Psoas muscle (tissue), 7 donors: ENCODE measurements at regions not wholly inside any gene's neighbourhood (a gene's known extent, or its start where the extent isn't known, plus 50 kb on each side); places are given as distances from the start of the nearest gene placed in this dataset.

Source experiments
- ATAC-seq, 4 donors: fragments of 200-7000 bp; cut with Tn5 transposase; one replicate each; pipeline ENCODE4 v1.9.1; 2020; ENCODE audit warnings: moderate library complexity in 3 of 4, mild to moderate bottlenecking in 2 of 4
- DNase-seq, 2 donors: peaks; one replicate each; pipeline ENCODE4 v3.0.0-alpha.2; 2020
- H3K27ac ChIP-seq: fragments of 200-600 bp; one replicate; pipeline ENCODE4 v1.8.0; 2022
- H3K27me3 ChIP-seq, 3 donors: fragments of 200-600 bp in 1 of 3; one replicate each; pipeline versions ENCODE4 v1.6.1 to v1.8.0; 2013 to 2022; ENCODE audit warnings: low read length in 2 of 3, mild to moderate bottlenecking in 2 of 3, moderate library complexity in 1 of 3; ENCODE audit not compliant: insufficient read depth in 3 of 3
- H3K36me3 ChIP-seq, 2 donors: fragments of 200-600 bp in 1 of 2; one replicate each; pipeline versions ENCODE4 v1.6.1 to v1.8.0; 2013 to 2022; ENCODE audit warnings: low read depth in 1 of 2, mild to moderate bottlenecking in 1 of 2, moderate library complexity in 1 of 2; ENCODE audit not compliant: insufficient read depth in 1 of 2
- H3K4me1 ChIP-seq: fragments of 200-600 bp; one replicate; pipeline ENCODE4 v1.8.0; 2022
- H3K4me3 ChIP-seq: fragments of 200-600 bp; one replicate; pipeline ENCODE4 v1.8.0; 2022; ENCODE audit warnings: mild to moderate bottlenecking
- H3K9me3 ChIP-seq: fragments of 200-600 bp; one replicate; pipeline ENCODE4 v1.8.0; 2022
- WGBS, 3 donors: extraction: QIAGEN DNeasy Blood & Tissue Kit; methylation state at CpG; one replicate each; pipeline versions ENCODE4 v1.1.6 to v1.1.7; 2013; 5-methylcytosine and 5-hydroxymethylcytosine counted together
- intact Hi-C, 2 donors: fragments of 100-400 bp; cut with DNase I; formaldehyde crosslinking; loops; one replicate each; pipeline versions ENCODE4 v1.11.0 to v1.14.2; 2022
- TF ChIP-seq, protein P1 (sequence below): fragments of 200-600 bp; IDR thresholded peaks from one replicate; pipeline ENCODE4 v1.8.0; 2022; ENCODE audit warnings: antibody characterized with exemption
- donor health status: healthy with polysubstance abuse.
- donor health status: DM: no; HTN: no; CAD: no; lungs with moderate emphysema.
- donor health status: Bipolar disorder and iron deficiency.
- donor health status: healthy.
- donor health status: DM: yes; HTN: yes; CAD: no.
- donor health status: DM: no; HTN: no; CAD: no.
- donor health status: DM: yes; HTN: yes; CAD: no.

DNA sequence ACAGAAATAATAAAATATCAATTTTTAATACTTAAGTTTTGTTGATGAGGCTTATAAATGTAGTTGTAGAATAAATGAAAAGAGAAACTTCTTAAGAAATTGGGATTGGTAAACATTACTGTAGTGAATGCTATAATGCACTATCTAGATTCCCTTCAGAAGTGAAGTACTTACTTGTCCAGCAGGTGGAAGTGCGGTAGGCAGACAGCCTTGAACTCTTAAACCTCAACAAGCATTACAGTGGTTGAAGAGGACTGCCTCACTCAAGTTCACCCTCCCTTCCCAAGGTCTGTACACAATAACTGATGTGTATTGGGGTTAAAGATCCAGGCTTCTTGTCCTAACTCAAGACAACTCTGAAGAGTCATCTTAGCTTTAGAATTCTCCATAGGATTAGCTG is 931.0 kb upstream of the LRRTM1 start:
- H3K9me3 ChIP-seq: no peaks in the 10 kb centered on the region
- 72 to 86% (median 86%) methylated on average over 1 of the region's 1 CpG for WGBS, 3 donors
- no peak overlapping the region for H3K4me3 ChIP-seq
- DNase-seq (no peak), ATAC-seq (no peak)
- no peaks in the 10 kb centered on the region for H3K4me1 ChIP-seq
- TF ChIP-seq, protein P1, sequence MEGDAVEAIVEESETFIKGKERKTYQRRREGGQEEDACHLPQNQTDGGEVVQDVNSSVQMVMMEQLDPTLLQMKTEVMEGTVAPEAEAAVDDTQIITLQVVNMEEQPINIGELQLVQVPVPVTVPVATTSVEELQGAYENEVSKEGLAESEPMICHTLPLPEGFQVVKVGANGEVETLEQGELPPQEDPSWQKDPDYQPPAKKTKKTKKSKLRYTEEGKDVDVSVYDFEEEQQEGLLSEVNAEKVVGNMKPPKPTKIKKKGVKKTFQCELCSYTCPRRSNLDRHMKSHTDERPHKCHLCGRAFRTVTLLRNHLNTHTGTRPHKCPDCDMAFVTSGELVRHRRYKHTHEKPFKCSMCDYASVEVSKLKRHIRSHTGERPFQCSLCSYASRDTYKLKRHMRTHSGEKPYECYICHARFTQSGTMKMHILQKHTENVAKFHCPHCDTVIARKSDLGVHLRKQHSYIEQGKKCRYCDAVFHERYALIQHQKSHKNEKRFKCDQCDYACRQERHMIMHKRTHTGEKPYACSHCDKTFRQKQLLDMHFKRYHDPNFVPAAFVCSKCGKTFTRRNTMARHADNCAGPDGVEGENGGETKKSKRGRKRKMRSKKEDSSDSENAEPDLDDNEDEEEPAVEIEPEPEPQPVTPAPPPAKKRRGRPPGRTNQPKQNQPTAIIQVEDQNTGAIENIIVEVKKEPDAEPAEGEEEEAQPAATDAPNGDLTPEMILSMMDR: no peak
- H3K27me3 ChIP-seq: no peaks in the 10 kb centered on the region
- H3K27ac ChIP-seq: no peak overlapping the region
- intact Hi-C loops: no loop called here
- no peaks in the 10 kb centered on the region for H3K36me3 ChIP-seq

DNA sequence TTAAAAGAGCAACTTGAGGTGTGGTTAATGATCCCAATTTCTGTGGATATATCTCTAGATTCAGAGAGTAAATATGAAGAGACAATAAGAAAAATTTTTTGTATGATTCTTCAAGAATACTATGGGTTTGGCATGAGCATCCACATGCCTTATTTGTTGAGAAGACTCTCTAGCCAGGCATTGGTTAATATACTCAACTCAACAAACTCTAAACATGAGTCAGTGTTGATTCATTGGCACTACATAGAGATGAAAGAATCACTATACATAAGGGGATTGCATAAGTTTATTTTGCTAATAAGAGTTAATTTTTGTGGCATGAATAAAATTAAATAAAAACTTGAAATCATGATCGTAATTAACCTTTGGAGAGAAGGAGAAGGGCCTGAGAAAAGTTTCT is 930.2 kb upstream of the LRRTM1 start:
- Histone ChIP-seq H3K9me3 (no peaks in the 10 kb centered on the region), H3K36me3 (no peaks in the 10 kb centered on the region), H3K4me3 (no peak overlapping the region), H3K4me1 (no peaks in the 10 kb centered on the region), H3K27me3 (no peaks in the 10 kb centered on the region), H3K27ac (no peak overlapping the region)
- intact Hi-C loops: no loop called here
- ATAC-seq (no peak), DNase-seq (no peak)
- WGBS, 3 donors: 68 to 82% (median 70%) methylated on average over 1 of the region's 1 CpG
- TF ChIP-seq, protein P1: no peak

DNA sequence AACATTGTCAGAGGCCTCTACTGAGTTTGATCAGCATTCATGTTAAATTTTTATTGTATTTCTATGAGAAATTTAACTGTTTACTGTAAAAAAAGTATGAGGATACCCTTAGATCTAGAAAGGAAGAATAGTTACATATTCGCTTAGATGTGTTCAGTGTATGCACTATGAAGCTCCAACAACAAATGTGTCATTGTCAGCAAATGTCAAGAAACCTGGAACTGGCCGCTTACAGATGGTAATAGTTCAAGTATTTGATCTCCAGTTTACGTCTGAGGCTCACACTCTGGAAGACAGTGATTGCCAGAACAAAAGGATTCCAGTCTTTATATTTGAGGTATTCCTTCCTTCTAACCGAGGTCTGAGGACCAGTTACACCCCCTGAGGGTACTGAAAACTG is 921.2 kb upstream of the LRRTM1 start:
- TF ChIP-seq, protein P1: no peak
- Histone ChIP-seq H3K36me3 (no peaks in the 10 kb centered on the region), H3K27me3 (no peaks in the 10 kb centered on the region), H3K4me1 (no peaks in the 10 kb centered on the region), H3K4me3 (no peak overlapping the region), H3K9me3 (no peaks in the 10 kb centered on the region), H3K27ac (no peak overlapping the region)
- intact Hi-C loops: no loop called here
- 55 to 59% (median 56%) methylated on average over 4 of the region's 4 CpGs for WGBS, 3 donors
- ATAC-seq (no peak), DNase-seq (no peak)

DNA sequence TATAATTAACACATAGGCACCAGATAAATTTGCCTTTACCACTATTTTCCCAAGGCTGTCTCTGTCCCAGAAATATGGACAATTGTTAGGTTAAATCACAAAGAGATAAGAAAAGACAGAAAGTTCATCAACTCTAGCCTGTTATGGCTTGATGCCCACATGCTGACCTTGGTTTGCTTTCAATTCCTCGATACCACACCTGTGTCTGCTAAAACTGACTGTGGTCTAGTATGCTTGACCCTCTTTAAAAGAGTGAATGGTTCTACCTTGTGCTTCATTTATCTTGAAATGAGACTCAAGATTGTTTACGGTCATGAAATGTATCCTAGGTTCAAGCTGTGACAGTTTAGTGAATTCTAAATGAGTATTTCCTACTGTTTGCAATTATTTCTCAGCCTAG is 909.0 kb upstream of the LRRTM1 start:
- Histone ChIP-seq H3K27ac (no peak overlapping the region), H3K9me3 (no peaks in the 10 kb centered on the region), H3K27me3 (no peaks in the 10 kb centered on the region), H3K36me3 (no peaks in the 10 kb centered on the region), H3K4me3 (no peak overlapping the region), H3K4me1 (no peaks in the 10 kb centered on the region)
- WGBS, 3 donors: 67 to 86% (median 71%) methylated on average over 2 of the region's 2 CpGs
- DNase-seq: no peak
- ATAC-seq: no peak
- intact Hi-C loops: no loop called here
- TF ChIP-seq, protein P1: no peak

DNA sequence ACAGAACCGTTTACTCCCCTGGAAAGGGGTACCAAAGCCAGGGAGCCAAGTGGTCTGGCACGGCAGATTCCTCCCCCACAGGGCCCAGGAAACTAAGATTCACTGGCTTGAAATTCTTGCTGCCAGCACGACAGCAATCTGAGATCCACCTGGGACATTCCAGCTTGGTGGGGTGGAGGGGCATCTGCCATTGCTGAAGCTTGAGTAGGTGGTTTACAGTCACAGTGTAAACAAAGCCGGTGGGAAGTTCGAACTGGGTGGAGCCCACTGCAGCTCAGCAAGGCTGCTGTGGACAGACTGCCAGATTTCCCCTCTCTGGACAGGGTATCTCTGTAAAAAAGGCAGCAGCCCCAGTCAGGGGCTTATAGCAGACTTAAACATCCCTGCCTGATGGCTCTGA is 901.7 kb upstream of the LRRTM1 start:
- DNase-seq: no peak
- Histone ChIP-seq H3K4me3 (no peak overlapping the region), H3K9me3 (no peaks in the 10 kb centered on the region), H3K27me3 (no peaks in the 10 kb centered on the region), H3K27ac (no peak overlapping the region), H3K4me1 (no peaks in the 10 kb centered on the region), H3K36me3 (no peaks in the 10 kb centered on the region)
- ATAC-seq: no peak
- whole genome bisulfite sequencing, 3 donors: 67 to 76% (median 71%) methylated on average over 5 of the region's 5 CpGs
- TF ChIP-seq, protein P1: no peak
- intact Hi-C loops: no loop called here
